ENCODE measurements at regions not wholly inside any gene's neighbourhood (a gene's known extent, or its start where the extent isn't known, plus 50 kb on each side); places are given as distances from the start of the nearest gene placed in this dataset.

- 87 to 93% (median 89%) methylated on average over 2 of the region's 2 CpGs for WGBS, 3 donors
- Histone ChIP-seq H3K36me3 (ENCODE audit: insufficient read depth in 1 of 2, low read depth in 1 of 2) (no peaks in the 10 kb centered on the region), H3K27ac (no peak overlapping the region), H3K9me3 (no peaks in the 10 kb centered on the region), H3K4me1 (no peaks in the 10 kb centered on the region), H3K4me3 (no peak overlapping the region), H3K27me3 (ENCODE audit: insufficient read depth in 3 of 3, low read length in 2 of 3) (no peaks in the 10 kb centered on the region)
- ATAC-seq (no peak), DNase-seq (no peak)
- TF ChIP-seq, protein P1, sequence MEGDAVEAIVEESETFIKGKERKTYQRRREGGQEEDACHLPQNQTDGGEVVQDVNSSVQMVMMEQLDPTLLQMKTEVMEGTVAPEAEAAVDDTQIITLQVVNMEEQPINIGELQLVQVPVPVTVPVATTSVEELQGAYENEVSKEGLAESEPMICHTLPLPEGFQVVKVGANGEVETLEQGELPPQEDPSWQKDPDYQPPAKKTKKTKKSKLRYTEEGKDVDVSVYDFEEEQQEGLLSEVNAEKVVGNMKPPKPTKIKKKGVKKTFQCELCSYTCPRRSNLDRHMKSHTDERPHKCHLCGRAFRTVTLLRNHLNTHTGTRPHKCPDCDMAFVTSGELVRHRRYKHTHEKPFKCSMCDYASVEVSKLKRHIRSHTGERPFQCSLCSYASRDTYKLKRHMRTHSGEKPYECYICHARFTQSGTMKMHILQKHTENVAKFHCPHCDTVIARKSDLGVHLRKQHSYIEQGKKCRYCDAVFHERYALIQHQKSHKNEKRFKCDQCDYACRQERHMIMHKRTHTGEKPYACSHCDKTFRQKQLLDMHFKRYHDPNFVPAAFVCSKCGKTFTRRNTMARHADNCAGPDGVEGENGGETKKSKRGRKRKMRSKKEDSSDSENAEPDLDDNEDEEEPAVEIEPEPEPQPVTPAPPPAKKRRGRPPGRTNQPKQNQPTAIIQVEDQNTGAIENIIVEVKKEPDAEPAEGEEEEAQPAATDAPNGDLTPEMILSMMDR (IDR thresholded peaks at IDR 0.05) = no peak
- intact Hi-C loops (cut with DNase I) = no loop called here
Measured at GRCh38 chr2:21761361-21761760, 637.6 kb downstream of the TDRD15 start.

- H3K36me3 ChIP-seq (ENCODE audit: insufficient read depth in 1 of 2, low read depth in 1 of 2) = no peaks in the 10 kb centered on the region
- no peaks in the 10 kb centered on the region for H3K4me1 ChIP-seq
- no peak overlapping the region for H3K4me3 ChIP-seq
- no peaks in the 10 kb centered on the region for H3K27me3 ChIP-seq (ENCODE audit: insufficient read depth in 3 of 3, low read length in 2 of 3)
- no peak for ATAC-seq
- intact Hi-C loops (cut with DNase I) = no loop called here
- H3K9me3 ChIP-seq = no peaks in the 10 kb centered on the region
- DNase-seq = no peak
- no peak overlapping the region for H3K27ac ChIP-seq
- TF ChIP-seq, protein P1 (IDR thresholded peaks at IDR 0.05) = no peak
Measured at GRCh38 chr2:21763501-21763900, 639.7 kb downstream of the TDRD15 start.

- Histone ChIP-seq H3K4me3 (no peak overlapping the region), H3K4me1 (no peaks in the 10 kb centered on the region), H3K9me3 (no peaks in the 10 kb centered on the region), H3K27ac (no peak overlapping the region), H3K36me3 (ENCODE audit: insufficient read depth in 1 of 2, low read depth in 1 of 2) (no peaks in the 10 kb centered on the region), H3K27me3 (ENCODE audit: insufficient read depth in 3 of 3, low read length in 2 of 3) (no peaks in the 10 kb centered on the region)
- TF ChIP-seq, protein P1 (IDR thresholded peaks at IDR 0.05) = no peak
- no peak for DNase-seq
- ATAC-seq = no peak
- 86 to 87% (median 86%) methylated on average over 1 of the region's 1 CpG for WGBS, 3 donors
- intact Hi-C loops (cut with DNase I) = no loop called here
Measured at GRCh38 chr2:21770787-21771186, 647.0 kb downstream of the TDRD15 start.

DNA sequence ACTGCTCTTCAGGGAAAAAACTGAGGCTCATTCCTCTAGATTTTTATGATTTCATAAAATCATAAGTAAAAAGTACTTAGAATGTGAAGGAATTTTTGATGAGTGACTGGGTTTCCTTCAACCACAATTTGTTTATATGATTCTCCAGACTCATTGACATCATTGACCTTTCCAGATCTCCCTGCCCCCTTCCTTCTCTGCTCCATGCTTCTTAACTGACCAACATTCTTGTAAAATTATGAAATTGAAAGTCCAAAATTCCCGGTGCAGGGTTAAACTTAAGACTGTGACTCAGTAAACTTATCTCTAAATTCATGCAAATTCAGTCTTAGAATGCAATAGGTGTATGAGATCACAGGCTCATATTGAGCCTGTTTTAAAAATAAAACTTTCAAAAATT lies 648.9 kb downstream of the TDRD15 start:
- DNase-seq = no peak
- intact Hi-C loops (cut with DNase I) = no loop called here
- H3K36me3 ChIP-seq (ENCODE audit: insufficient read depth in 1 of 2, low read depth in 1 of 2) = no peaks in the 10 kb centered on the region
- H3K4me3 ChIP-seq = no peak overlapping the region
- TF ChIP-seq, protein P1 (IDR thresholded peaks at IDR 0.05) = no peak
- H3K4me1 ChIP-seq = no peaks in the 10 kb centered on the region
- WGBS, 3 donors = 58 to 69% (median 58%) methylated on average over 1 of the region's 1 CpG
- H3K27ac ChIP-seq = no peak overlapping the region
- no peaks in the 10 kb centered on the region for H3K9me3 ChIP-seq
- no peak for ATAC-seq
- H3K27me3 ChIP-seq (ENCODE audit: insufficient read depth in 3 of 3, low read length in 2 of 3) = no peaks in the 10 kb centered on the region

DNA sequence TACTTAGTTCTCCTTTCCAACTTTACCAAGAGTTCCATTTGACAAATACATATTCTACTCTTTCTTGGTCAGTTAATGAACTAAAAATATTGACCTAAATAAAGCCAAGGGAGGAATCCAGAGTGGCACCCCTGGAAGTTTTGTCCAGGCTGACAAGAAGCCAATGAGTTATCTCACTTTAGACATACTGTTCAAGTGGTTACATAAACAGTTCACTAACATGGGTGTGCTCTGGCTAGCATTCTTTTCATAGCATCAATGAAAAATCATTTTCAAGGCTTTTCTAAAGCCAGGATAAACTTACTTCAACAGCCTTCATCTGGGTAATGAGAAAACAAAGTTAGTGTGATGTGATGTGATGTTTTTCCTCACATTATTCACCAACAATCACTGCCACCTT lies 649.4 kb downstream of the TDRD15 start:
- intact Hi-C loops (cut with DNase I) = no loop called here
- TF ChIP-seq, protein P1 (IDR thresholded peaks at IDR 0.05) = no peak
- no peak overlapping the region for H3K4me3 ChIP-seq
- ATAC-seq (no peak), DNase-seq (no peak)
- no peaks in the 10 kb centered on the region for H3K9me3 ChIP-seq
- H3K27ac ChIP-seq = no peak overlapping the region
- no peaks in the 10 kb centered on the region for H3K27me3 ChIP-seq (ENCODE audit: insufficient read depth in 3 of 3, low read length in 2 of 3)
- no peaks in the 10 kb centered on the region for H3K4me1 ChIP-seq
- no peaks in the 10 kb centered on the region for H3K36me3 ChIP-seq (ENCODE audit: insufficient read depth in 1 of 2, low read depth in 1 of 2)

Measured in psoas muscle (tissue), 7 donors.